Stimulated activated memory B cell treated with anti-CD40 and anti-IgM and Interleukin-4, amounts not matched to agents 10 μg/mL and 1 μg/mL and 100 μg/mL, for 72 hours (primary cell): ENCODE measurements at regions not wholly inside any gene's neighbourhood (a gene's known extent, or its start where the extent isn't known, plus 50 kb on each side); places are given as distances from the start of the nearest gene placed in this dataset.

Experiments
- ATAC-seq: fragments of 150-1000 bp; cut with Tn5 transposase; 2 replicates; pipeline ENCODE4 v1.10.0; 2021
- H3K27ac Mint-ChIP-seq: one replicate; pipeline ENCODE4 v1.8.0; 2022; ENCODE audit warnings: mild to moderate bottlenecking, mixed read lengths
- H3K27me3 Mint-ChIP-seq: one replicate; pipeline ENCODE4 v1.8.0; 2022; ENCODE audit warnings: mixed read lengths
- H3K36me3 Mint-ChIP-seq: one replicate; pipeline ENCODE4 v1.8.0; 2022; ENCODE audit warnings: mixed read lengths
- H3K4me1 Mint-ChIP-seq: one replicate; pipeline ENCODE4 v1.8.0; 2022; ENCODE audit warnings: mixed read lengths
- H3K4me3 Mint-ChIP-seq: one replicate; pipeline ENCODE4 v1.8.0; 2022; ENCODE audit warnings: mild to moderate bottlenecking, moderate library complexity, mixed read lengths
- H3K9me3 Mint-ChIP-seq: one replicate; pipeline ENCODE4 v1.8.0; 2022; ENCODE audit warnings: mixed read lengths

DNA sequence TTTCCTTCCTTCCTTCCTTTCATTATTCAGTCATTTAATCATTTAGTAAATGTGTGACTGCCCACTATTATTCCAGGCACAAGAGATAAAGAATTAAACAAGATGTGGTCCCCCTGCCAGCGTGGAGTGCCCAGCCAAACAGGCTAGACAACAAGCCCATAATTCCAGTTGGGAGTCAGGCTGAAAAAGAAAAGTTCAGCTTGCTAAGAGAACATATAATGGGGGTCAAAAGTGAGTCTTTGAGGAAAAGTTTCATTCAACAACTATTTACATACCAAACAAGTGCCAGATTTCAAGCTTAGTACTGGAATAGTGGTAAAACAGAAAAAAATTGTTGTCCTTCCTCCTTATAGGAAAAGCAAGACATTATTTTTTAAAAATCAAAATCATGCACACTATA, 523.7 kb downstream of the TAFA4 start:
- no peaks in the 10 kb centered on the region for H3K36me3 Mint-ChIP-seq
- ATAC-seq = no peak
- H3K9me3 Mint-ChIP-seq = peaks cover 9% of the 10 kb centered on the region
- no peaks in the 10 kb centered on the region for H3K27me3 Mint-ChIP-seq
- no peaks in the 10 kb centered on the region for H3K4me1 Mint-ChIP-seq
- H3K4me3 Mint-ChIP-seq = no peak overlapping the region
- no peak overlapping the region for H3K27ac Mint-ChIP-seq

DNA sequence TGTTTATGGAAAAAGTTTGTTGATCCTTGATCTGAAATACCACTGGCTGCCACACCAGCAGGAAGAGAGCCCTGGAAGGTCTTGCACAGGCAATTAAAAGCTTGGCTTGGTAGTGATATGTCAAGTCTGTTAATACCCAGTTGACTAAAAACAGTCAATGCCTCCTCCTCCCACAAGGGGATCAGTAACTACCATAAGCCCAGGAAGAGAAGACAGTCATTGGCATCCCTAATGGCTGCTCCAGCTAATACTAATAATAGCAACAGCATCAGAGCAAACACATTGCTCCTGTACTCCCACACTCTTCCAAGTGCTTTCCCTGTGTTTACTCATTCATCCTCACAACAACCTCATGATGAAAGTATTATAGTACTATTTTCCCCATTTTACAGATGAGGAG, 528.6 kb downstream of the TAFA4 start:
- Mint-ChIP-seq H3K36me3 (no peaks in the 10 kb centered on the region), H3K27ac (no peak overlapping the region), H3K4me3 (no peak overlapping the region), H3K27me3 (no peaks in the 10 kb centered on the region), H3K9me3 (peaks cover 8% of the 10 kb centered on the region), H3K4me1 (no peaks in the 10 kb centered on the region)
- no peak for ATAC-seq

DNA sequence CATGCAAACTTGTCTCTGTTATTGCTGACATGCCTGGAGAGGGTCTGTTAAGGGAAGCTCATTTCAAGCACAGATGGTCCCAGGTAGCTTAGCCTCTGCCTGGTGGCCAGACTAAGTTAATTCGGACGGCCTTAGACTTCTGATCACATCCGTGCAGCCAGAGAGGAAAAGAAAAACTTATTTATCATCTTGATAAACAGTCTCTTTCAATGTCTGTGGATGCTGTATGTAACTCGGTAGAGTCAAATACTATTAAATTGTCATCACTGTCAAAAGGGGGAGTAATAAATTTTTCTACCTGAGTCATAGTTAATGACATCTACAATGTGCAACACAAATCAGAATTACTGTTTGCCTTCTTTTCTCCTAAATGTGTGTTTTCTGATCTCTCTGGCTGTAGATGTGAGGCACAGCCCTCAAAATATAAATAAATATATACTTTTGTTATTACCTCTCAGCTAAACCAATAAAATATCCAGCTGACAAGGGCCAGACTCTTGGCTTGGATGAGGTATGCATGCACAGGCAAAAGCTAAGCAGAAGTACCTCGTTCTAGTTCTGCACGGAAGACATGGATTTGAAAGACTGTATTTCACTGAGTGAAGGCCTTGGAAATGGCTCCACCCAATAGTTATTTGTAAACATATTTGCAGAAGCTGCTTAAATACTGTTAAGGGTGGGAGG, 530.0 kb downstream of the TAFA4 start:
- ATAC-seq = no peak
- H3K4me1 Mint-ChIP-seq = no peaks in the 10 kb centered on the region
- no peak overlapping the region for H3K4me3 Mint-ChIP-seq

DNA sequence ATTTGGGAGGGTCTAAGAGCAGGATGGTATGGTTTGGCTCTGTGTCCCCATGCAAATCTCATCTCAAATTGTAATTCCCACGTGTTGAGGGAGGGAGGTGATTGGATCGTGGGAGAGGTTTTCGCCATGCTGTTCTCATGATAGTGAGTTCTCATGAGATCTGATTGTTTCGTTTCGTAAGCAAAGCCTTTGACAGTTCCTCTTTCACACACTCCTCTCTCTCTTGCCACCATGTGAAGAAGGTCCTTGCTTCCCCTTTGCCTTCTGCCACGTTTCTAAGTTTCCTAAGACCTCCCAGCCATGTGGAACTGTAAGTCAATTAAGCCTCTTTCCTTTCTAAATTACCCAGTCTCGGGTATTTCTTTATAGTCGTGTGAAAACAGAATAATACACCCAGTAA, 553.7 kb downstream of the TAFA4 start:
- no peak overlapping the region for H3K4me3 Mint-ChIP-seq
- H3K27me3 Mint-ChIP-seq = no peaks in the 10 kb centered on the region
- no peak for ATAC-seq
- peaks cover 26% of the 10 kb centered on the region for H3K9me3 Mint-ChIP-seq
- H3K4me1 Mint-ChIP-seq = no peaks in the 10 kb centered on the region
- H3K27ac Mint-ChIP-seq = no peak overlapping the region
- H3K36me3 Mint-ChIP-seq = no peaks in the 10 kb centered on the region

More for the DNA sequence above, 530.0 kb downstream of the TAFA4 start:
- peaks cover 5% of the 10 kb centered on the region for H3K9me3 Mint-ChIP-seq
- H3K27me3 Mint-ChIP-seq = no peaks in the 10 kb centered on the region
- H3K27ac Mint-ChIP-seq = no peak overlapping the region
- H3K36me3 Mint-ChIP-seq = no peaks in the 10 kb centered on the region

DNA sequence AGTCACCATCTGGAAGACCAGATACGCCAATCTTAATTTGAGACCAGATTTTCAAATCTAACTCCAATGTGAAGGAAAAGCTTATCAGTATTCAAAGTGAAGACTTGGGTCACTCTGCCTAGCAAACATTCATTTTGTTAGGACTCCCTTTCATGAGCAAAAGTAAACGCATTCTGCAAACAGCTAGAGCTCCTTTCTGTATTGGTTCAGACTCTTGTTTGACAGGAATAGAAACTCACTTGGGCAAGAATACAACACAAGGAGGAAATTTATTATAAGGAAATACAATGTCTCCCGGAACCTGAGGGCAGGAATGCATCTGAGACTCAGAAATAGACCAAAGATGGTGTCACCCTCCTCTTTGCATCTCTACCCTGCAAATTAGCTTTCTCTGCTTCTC, 558.6 kb downstream of the TAFA4 start:
- Mint-ChIP-seq H3K4me1 (no peaks in the 10 kb centered on the region), H3K36me3 (no peaks in the 10 kb centered on the region), H3K27me3 (no peaks in the 10 kb centered on the region), H3K4me3 (no peak overlapping the region), H3K9me3 (peaks cover 17% of the 10 kb centered on the region), H3K27ac (no peak overlapping the region)
- ATAC-seq = no peak

DNA sequence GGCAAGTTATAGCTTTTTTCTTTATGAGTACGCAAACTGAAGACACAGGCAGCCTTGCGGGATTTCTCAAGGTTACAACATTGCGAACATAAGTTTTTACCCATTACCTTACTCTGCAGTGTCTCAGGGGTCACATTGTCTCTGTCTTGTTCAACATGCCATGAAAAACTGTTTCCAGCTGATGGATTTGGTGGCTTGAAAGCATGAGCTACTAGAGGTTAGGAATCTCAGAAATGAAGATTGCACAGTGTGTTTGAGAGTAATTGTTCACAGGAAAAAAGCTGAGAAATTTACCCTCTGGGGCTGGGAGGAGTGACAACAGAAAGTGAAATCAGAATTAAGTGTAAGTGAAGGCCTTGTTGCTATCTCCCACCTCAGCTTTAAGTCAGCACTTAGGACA, 568.6 kb downstream of the TAFA4 start:
- H3K4me3 Mint-ChIP-seq = no peak overlapping the region
- H3K36me3 Mint-ChIP-seq = no peaks in the 10 kb centered on the region
- H3K27ac Mint-ChIP-seq = no peak overlapping the region
- no peaks in the 10 kb centered on the region for H3K4me1 Mint-ChIP-seq
- no peaks in the 10 kb centered on the region for H3K27me3 Mint-ChIP-seq
- ATAC-seq = no peak
- H3K9me3 Mint-ChIP-seq = no peaks in the 10 kb centered on the region

DNA sequence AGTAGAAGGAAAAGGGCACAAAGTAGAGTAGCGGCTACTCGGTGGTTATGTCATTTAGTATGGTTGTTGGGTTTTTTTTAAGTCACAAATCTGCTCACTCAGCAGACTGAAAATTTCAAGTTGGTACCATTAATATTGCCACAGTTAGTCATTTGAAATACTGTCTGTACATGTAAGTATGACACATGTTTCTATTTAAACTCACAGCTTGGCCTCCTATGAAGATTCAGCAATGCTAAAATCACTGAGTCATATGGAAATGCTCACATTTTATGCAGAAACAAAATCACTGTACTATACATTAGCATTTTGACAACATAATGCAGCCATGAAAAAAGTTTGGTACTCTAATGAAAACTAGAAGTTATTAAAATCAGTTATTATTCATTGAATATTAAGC, 571.9 kb downstream of the TAFA4 start:
- Mint-ChIP-seq H3K27me3 (no peaks in the 10 kb centered on the region), H3K4me1 (no peaks in the 10 kb centered on the region), H3K27ac (no peak overlapping the region), H3K9me3 (no peaks in the 10 kb centered on the region), H3K36me3 (no peaks in the 10 kb centered on the region), H3K4me3 (no peak overlapping the region)
- no peak for ATAC-seq

DNA sequence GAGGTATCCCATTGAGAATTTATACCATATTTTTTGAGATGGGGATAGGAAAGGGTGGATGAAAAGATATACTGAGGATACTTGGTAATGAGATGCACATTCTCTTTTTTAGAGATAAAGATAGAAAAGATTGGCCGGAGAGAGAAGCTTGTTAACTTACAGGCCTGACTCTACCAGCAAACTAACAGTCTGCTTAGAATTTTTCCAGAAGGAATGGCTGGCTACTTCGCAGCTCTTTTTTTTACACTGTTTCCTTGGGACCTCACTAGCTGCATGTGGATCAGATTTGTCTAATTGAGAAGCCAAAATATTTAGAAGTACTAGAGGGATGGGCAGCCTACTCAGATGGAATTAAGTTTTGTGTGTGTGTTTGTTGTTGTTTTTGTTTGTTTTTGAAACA, 586.6 kb downstream of the TAFA4 start:
- H3K4me3 Mint-ChIP-seq = no peak overlapping the region
- H3K36me3 Mint-ChIP-seq = no peaks in the 10 kb centered on the region
- no peaks in the 10 kb centered on the region for H3K9me3 Mint-ChIP-seq
- no peaks in the 10 kb centered on the region for H3K27me3 Mint-ChIP-seq
- H3K27ac Mint-ChIP-seq = no peak overlapping the region
- no peaks in the 10 kb centered on the region for H3K4me1 Mint-ChIP-seq
- ATAC-seq = no peak

DNA sequence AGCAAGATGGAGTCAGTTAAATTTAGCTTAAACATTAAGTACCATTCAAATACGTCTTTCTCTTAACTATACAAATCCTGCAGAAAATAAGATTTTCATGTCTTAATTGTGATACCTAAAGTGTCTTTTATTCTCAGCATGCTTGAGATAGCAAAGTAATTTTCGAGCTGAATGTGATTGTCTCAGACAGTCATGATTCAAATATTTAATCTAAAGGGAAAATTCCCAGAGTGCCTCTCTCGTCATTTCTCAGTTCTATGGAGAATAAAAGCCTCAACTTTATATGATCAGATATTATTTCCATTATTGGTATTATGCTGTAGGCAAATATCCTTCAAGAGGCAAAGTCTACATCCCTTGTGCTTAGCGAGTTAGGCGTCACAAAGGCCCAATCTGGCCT, 589.9 kb downstream of the TAFA4 start:
- H3K27me3 Mint-ChIP-seq = no peaks in the 10 kb centered on the region
- no peaks in the 10 kb centered on the region for H3K9me3 Mint-ChIP-seq

DNA sequence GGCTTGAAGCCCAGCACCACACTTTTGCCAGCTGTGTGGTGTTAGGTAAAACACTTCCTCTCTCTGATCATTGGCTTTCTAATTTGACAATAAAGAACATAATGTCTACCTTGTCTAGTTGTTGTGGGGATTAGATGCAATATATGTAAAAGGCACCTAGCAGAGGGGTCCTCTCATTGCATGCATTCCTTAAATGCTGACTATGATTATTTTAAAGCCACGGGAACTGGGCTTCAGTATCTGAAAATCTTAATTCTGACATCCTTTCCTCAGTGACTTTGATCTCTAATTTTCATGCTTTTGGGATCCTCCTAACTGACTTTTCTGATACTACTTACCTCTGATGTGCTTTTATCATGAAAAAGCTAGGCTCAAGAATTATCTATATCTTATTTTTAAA, 596.3 kb downstream of the TAFA4 start:
- no peak overlapping the region for H3K4me3 Mint-ChIP-seq
- H3K36me3 Mint-ChIP-seq = no peaks in the 10 kb centered on the region
- H3K4me1 Mint-ChIP-seq = no peaks in the 10 kb centered on the region
- H3K9me3 Mint-ChIP-seq = no peaks in the 10 kb centered on the region
- H3K27ac Mint-ChIP-seq = no peak overlapping the region
- H3K27me3 Mint-ChIP-seq = no peaks in the 10 kb centered on the region
- no peak for ATAC-seq

More for the DNA sequence above, 589.9 kb downstream of the TAFA4 start:
- no peak for ATAC-seq
- Mint-ChIP-seq H3K27ac (no peak overlapping the region), H3K4me3 (no peak overlapping the region), H3K4me1 (no peaks in the 10 kb centered on the region), H3K36me3 (no peaks in the 10 kb centered on the region)

DNA sequence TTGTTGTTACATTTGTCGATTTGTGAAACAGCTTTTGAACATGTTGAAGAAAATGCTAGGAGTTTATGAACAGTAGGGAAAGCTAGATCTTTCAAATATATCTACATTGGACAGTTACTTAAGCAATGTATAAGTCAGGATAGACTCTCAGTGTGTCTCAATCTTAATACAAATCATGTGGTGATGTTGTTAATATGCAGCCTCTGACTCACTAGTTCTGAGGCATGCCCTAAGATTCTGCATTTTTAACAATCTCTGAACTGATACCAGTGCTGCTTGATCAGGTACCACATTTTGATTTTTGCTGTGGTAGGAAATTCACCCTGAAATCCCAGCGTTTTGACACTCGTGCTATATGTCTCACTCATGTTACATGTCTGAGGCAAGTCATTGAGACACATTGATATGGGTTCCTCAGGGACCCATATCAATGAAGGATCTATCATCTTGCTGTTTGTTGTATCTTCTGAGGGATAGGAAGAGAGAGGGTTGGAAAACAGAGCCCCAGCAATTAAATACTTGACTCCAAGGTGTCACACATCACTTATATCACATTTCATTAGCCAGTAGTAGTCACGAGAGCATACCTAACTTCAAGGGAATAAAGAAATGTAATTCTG, 597.9 kb downstream of the TAFA4 start:
- Mint-ChIP-seq H3K36me3 (no peaks in the 10 kb centered on the region), H3K4me1 (no peaks in the 10 kb centered on the region), H3K4me3 (no peak overlapping the region), H3K27ac (no peak overlapping the region), H3K9me3 (no peaks in the 10 kb centered on the region), H3K27me3 (no peaks in the 10 kb centered on the region)
- no peak for ATAC-seq

DNA sequence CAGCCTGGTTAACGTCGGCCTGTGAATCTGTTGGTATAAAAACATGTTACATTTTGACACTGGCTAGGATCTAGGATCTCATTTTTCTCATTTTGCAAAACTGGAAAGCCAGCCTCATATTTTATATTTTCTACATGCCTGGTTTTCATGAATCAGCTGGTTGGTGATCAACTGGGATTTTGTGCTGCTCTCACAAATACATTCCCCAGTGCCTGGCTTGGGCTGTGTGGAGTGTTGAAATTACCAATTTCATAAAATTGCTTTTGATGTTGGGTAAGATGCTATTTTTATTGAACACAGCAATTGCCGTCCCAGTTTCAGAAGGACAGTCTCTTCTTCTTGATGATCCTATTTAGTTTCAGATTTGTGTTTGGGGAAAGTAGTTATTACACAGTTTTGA, 604.3 kb downstream of the TAFA4 start:
- no peak overlapping the region for H3K4me3 Mint-ChIP-seq
- H3K27ac Mint-ChIP-seq = no peak overlapping the region
- no peaks in the 10 kb centered on the region for H3K27me3 Mint-ChIP-seq
- H3K36me3 Mint-ChIP-seq = no peaks in the 10 kb centered on the region
- no peaks in the 10 kb centered on the region for H3K9me3 Mint-ChIP-seq
- no peak for ATAC-seq
- no peaks in the 10 kb centered on the region for H3K4me1 Mint-ChIP-seq

DNA sequence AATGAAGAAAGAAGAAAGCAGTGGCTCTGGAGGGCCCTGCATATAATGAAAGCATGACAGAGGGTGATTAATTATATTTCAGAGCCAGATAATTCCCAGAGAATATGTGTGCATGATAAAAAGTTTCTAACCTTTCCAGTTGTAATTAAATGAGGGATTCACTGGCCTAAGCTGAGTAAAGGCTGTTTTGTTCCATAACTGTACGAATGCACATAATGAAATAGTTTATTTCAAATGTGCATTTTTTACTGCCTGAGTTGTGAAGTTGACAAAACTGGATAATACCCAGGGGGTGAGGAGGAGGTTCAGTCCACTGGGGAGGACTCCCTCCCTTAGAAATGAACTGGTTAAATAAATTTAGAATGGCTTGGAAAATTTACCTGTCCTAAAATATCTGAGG, 616.4 kb downstream of the TAFA4 start:
- ATAC-seq = no peak
- Mint-ChIP-seq H3K9me3 (peaks cover 7% of the 10 kb centered on the region), H3K27me3 (no peaks in the 10 kb centered on the region), H3K36me3 (no peaks in the 10 kb centered on the region), H3K4me1 (no peaks in the 10 kb centered on the region), H3K4me3 (no peak overlapping the region), H3K27ac (no peak overlapping the region)

DNA sequence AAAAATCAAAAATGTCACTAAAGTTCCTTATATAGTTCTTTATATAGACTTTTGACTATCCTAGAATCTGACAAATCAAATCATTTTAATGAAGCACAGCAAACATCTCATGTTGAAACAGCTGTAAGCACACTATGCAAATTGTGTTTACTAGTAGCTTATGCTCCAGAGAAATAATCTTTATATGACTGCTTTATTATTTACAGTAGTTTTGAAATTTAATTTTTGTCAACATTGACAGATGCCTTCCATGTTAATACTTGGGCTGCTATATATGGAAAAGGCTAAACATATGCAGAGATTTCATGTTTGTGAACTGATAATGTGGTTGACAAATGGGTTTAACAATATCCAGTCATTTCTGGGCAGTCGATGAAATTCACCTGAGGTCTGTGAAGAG, 616.8 kb downstream of the TAFA4 start:
- Mint-ChIP-seq H3K27me3 (no peaks in the 10 kb centered on the region), H3K4me3 (no peak overlapping the region), H3K27ac (no peak overlapping the region), H3K36me3 (no peaks in the 10 kb centered on the region), H3K9me3 (peaks cover 7% of the 10 kb centered on the region), H3K4me1 (no peaks in the 10 kb centered on the region)
- ATAC-seq = no peak

DNA sequence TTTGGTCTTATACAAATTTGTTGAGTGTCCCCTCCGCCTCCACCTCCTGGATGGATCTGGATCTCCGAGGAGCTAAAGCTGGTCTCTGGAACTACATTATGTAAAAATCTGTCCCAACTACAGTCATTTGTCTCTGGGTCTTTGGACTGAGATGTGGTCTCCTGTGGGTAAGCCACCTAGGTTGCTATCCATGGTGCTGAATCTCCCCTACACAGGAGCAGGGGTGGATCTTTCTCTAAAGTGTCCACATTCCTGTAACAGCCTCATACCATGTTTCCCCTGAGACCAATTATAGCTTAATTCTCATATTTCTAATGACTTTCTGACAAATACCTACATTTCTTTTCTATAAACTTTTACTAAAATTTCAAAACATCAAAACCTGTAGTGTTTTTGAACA, 625.8 kb downstream of the TAFA4 start:
- H3K4me3 Mint-ChIP-seq = no peak overlapping the region
- no peak for ATAC-seq
- no peaks in the 10 kb centered on the region for H3K36me3 Mint-ChIP-seq
- H3K9me3 Mint-ChIP-seq = no peaks in the 10 kb centered on the region
- no peaks in the 10 kb centered on the region for H3K4me1 Mint-ChIP-seq
- H3K27me3 Mint-ChIP-seq = no peaks in the 10 kb centered on the region
- H3K27ac Mint-ChIP-seq = no peak overlapping the region

DNA sequence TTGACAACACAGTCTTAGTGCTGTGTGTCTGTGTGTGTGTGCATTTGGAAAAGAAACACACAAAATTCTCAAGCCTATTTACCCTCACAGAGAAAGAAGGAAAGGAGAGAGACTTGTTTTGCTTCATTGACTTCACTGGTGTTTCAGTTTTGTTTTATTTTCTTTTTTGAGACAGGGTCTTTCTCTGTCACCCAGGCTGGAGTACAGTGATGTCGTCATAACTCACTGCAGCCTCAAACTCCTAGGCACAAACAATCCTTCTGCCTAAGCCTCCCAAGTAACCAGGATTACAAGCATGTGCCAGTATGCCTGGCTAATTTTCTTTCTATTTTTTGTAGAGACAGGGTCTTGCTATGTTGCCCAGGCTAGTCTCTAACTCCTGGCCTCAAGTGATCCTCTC, 636.9 kb downstream of the TAFA4 start:
- peaks cover 19% of the 10 kb centered on the region for H3K9me3 Mint-ChIP-seq
- no peak for ATAC-seq
- H3K36me3 Mint-ChIP-seq = no peaks in the 10 kb centered on the region

More for the DNA sequence above, 636.9 kb downstream of the TAFA4 start:
- no peak overlapping the region for H3K27ac Mint-ChIP-seq
- H3K27me3 Mint-ChIP-seq = no peaks in the 10 kb centered on the region
- H3K4me3 Mint-ChIP-seq = no peak overlapping the region
- no peaks in the 10 kb centered on the region for H3K4me1 Mint-ChIP-seq
